ENCODE measurements at regions not wholly inside any gene's neighbourhood (a gene's known extent, or its start where the extent isn't known, plus 50 kb on each side); places are given as distances from the start of the nearest gene placed in this dataset.

DNA sequence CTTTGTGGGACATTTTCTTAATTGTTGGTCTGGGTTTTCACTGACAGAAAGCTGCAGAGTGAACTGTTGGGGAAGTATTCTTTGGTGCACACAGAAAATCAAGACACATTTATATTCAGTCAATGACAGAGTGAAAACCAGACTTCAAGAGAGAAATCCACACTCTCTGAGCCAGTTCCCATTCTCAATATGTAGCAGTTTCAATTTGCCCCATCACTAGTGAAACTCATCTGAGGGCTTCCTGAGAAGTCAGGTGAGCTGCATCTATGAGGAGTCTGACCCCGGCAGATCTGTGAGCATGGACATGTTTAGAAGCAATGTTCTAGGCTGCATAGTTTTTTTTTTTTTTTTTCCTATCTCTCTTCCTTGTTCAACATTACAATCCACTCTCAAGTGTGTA is 163.7 kb upstream of the AHR start (continued):
- TF ChIP-seq, protein P1, sequence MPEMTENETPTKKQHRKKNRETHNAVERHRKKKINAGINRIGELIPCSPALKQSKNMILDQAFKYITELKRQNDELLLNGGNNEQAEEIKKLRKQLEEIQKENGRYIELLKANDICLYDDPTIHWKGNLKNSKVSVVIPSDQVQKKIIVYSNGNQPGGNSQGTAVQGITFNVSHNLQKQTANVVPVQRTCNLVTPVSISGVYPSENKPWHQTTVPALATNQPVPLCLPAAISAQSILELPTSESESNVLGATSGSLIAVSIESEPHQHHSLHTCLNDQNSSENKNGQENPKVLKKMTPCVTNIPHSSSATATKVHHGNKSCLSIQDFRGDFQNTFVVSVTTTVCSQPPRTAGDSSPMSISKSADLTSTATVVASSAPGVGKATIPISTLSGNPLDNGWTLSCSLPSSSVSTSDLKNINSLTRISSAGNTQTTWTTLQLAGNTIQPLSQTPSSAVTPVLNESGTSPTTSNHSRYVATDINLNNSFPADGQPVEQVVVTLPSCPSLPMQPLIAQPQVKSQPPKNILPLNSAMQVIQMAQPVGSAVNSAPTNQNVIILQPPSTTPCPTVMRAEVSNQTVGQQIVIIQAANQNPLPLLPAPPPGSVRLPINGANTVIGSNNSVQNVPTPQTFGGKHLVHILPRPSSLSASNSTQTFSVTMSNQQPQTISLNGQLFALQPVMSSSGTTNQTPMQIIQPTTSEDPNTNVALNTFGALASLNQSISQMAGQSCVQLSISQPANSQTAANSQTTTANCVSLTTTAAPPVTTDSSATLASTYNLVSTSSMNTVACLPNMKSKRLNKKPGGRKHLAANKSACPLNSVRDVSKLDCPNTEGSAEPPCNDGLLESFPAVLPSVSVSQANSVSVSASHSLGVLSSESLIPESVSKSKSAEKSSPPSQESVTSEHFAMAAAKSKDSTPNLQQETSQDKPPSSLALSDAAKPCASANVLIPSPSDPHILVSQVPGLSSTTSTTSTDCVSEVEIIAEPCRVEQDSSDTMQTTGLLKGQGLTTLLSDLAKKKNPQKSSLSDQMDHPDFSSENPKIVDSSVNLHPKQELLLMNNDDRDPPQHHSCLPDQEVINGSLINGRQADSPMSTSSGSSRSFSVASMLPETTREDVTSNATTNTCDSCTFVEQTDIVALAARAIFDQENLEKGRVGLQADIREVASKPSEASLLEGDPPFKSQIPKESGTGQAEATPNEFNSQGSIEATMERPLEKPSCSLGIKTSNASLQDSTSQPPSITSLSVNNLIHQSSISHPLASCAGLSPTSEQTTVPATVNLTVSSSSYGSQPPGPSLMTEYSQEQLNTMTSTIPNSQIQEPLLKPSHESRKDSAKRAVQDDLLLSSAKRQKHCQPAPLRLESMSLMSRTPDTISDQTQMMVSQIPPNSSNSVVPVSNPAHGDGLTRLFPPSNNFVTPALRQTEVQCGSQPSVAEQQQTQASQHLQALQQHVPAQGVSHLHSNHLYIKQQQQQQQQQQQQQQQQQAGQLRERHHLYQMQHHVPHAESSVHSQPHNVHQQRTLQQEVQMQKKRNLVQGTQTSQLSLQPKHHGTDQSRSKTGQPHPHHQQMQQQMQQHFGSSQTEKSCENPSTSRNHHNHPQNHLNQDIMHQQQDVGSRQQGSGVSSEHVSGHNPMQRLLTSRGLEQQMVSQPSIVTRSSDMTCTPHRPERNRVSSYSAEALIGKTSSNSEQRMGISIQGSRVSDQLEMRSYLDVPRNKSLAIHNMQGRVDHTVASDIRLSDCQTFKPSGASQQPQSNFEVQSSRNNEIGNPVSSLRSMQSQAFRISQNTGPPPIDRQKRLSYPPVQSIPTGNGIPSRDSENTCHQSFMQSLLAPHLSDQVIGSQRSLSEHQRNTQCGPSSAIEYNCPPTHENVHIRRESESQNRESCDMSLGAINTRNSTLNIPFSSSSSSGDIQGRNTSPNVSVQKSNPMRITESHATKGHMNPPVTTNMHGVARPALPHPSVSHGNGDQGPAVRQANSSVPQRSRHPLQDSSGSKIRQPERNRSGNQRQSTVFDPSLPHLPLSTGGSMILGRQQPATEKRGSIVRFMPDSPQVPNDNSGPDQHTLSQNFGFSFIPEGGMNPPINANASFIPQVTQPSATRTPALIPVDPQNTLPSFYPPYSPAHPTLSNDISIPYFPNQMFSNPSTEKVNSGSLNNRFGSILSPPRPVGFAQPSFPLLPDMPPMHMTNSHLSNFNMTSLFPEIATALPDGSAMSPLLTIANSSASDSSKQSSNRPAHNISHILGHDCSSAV (CRISPR knock-in tag; IDR thresholded peaks at IDR 0.05; ENCODE audit: borderline replicate concordance) = no peak
- no peak for TF ChIP-seq ZNF652 (CRISPR knock-in tag; IDR thresholded peaks at IDR 0.05; ENCODE audit: borderline replicate concordance, low read depth)
- TF ChIP-seq ZFY (CRISPR knock-in tag; IDR thresholded peaks at IDR 0.05) = no peak
- TF ChIP-seq, protein P2, sequence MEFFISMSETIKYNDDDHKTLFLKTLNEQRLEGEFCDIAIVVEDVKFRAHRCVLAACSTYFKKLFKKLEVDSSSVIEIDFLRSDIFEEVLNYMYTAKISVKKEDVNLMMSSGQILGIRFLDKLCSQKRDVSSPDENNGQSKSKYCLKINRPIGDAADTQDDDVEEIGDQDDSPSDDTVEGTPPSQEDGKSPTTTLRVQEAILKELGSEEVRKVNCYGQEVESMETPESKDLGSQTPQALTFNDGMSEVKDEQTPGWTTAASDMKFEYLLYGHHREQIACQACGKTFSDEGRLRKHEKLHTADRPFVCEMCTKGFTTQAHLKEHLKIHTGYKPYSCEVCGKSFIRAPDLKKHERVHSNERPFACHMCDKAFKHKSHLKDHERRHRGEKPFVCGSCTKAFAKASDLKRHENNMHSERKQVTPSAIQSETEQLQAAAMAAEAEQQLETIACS (CRISPR knock-in tag; IDR thresholded peaks at IDR 0.05) = no peak

DNA sequence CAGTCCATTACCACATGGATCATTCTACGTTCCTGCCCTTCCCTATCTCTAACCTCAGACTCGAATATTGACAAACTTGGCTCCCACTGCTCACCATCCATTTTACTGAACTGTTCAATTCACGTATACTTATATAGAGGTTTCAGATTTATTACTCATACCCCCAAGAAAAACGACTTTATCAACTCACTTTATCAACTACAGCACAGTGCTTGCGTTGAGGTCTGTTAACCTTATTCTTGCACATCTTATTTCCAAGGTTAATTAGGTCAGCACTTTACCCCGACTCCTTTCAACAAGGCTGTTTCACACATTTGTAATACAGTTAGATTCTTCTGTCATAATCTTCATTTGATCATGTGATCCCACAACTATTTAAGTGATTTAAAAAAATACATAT is 162.3 kb upstream of the AHR start:
- Histone ChIP-seq H3K4me1 (ENCODE audit: insufficient read depth, low read length) (peaks cover 74% of the 10 kb centered on the region), H3K27ac (ENCODE audit: extremely low read length, insufficient read depth, low read length) (no peak overlapping the region), H3K79me2 (ENCODE audit: insufficient read depth, low read length) (peaks cover 19% of the 10 kb centered on the region), H3K9ac (ENCODE audit: insufficient read depth, low read depth, low read length) (no peak overlapping the region), H3K36me3 (replicated peaks in 1 of 2; ENCODE audit: control insufficient read depth in 1 of 2, insufficient read depth in 2 of 2, low read length in 2 of 2) (no peaks in the 10 kb centered on the region), H2AFZ (ENCODE audit: low read length) (no peak overlapping the region), H4K20me1 (ENCODE audit: insufficient read depth, low read length) (no peaks in the 10 kb centered on the region), H3K27me3 (ENCODE audit: control insufficient read depth in 1 of 2, insufficient read depth in 2 of 2, low read length in 2 of 2) (no peaks in the 10 kb centered on the region), H3K9me3 (ENCODE audit: low read length) (no peaks in the 10 kb centered on the region), H3K4me3 (replicated peaks in 1 of 3; ENCODE audit: insufficient read depth in 1 of 3, low read depth in 2 of 3, low read length in 3 of 3) (no peak overlapping the region), H3K4me2 (ENCODE audit: low read depth, low read length) (no peak overlapping the region)
- intact Hi-C loops (cut with micrococcal nuclease; ENCODE audit: unreplicated experiment) (no loop called here), in situ Hi-C loops (cut with HindIII; ENCODE audit: extremely low pct_ligation_motif_present, low pct_unique_long_range_greater_than_20kb) (no loop called here)
- 84% methylated on average over 6 of the region's 6 CpGs for WGBS (ENCODE audit: low lambda C conversion rate)
- no TSS peak for BruUV-seq (replicated peaks)
- ATAC-seq (no peak), DNase-seq (ENCODE audit: low spot score) (no peak), FAIRE-seq (no peak)
- TF ChIP-seq ATF7-NPFF (CRISPR knock-in tag; IDR thresholded peaks at IDR 0.05; ENCODE audit: low read depth) (no peak), ZNF672 (CRISPR knock-in tag; IDR thresholded peaks at IDR 0.05) (no peak), RFX5 (IDR thresholded peaks at IDR 0.05; ENCODE audit: low read depth, low read length) (no peak), ZNF10 (CRISPR knock-in tag; IDR thresholded peaks at IDR 0.05; ENCODE audit: borderline replicate concordance, low read depth) (no peak), MEIS1 (CRISPR knock-in tag; IDR thresholded peaks at IDR 0.05; ENCODE audit: borderline replicate concordance) (no peak), ZNF678 (CRISPR knock-in tag; IDR thresholded peaks at IDR 0.05) (no peak), PHF20 (CRISPR knock-in tag; IDR thresholded peaks at IDR 0.05) (no peak), SP5 (CRISPR knock-in tag; IDR thresholded peaks at IDR 0.05; ENCODE audit: borderline replicate concordance, low read depth) (no peak)
- TF ChIP-seq, protein P3, sequence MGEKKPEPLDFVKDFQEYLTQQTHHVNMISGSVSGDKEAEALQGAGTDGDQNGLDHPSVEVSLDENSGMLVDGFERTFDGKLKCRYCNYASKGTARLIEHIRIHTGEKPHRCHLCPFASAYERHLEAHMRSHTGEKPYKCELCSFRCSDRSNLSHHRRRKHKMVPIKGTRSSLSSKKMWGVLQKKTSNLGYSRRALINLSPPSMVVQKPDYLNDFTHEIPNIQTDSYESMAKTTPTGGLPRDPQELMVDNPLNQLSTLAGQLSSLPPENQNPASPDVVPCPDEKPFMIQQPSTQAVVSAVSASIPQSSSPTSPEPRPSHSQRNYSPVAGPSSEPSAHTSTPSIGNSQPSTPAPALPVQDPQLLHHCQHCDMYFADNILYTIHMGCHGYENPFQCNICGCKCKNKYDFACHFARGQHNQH (CRISPR knock-in tag; IDR thresholded peaks at IDR 0.05) = no peak
- CTCF ChIA-PET (ENCODE audit: low intra/inter-chr PET ratio, low total read pairs) = no interaction called here
- POLR2A ChIA-PET = no interaction called here

All from HepG2 (cell line).